HepG2 (cell line): ENCODE measurements at regions not wholly inside any gene's neighbourhood (a gene's known extent, or its start where the extent isn't known, plus 50 kb on each side); places are given as distances from the start of the nearest gene placed in this dataset.

Source experiments
- ATAC-seq: fragments of 200-7000 bp; cut with Tn5 transposase; 3 replicates; pipeline ENCODE4 v1.9.1; 2020; ENCODE audit warnings: mild to moderate bottlenecking, moderate library complexity
- BruUV-seq: library from RNA; stranded (reverse); fragments of 400-500 nt; replicated peaks from 2 replicates; lab custom pipeline; 2021; lab: Mats Ljungman, UMichigan
- CTCF ChIA-PET: fragments of 300-600 bp; formaldehyde crosslinking; extraction: SDS; loops from one replicate; lab custom pipeline; 2021; ENCODE audit warnings: low total read pairs, inconsistent platforms, low intra/inter-chr PET ratio; lab: Yijun Ruan, JAX
- POLR2A ChIA-PET: fragments of 350-600 bp; sonication (Branson Sonifier 250); formaldehyde crosslinking; loops from one replicate; lab custom pipeline; 2020; ENCODE audit warnings: antibody characterized with exemption, inconsistent platforms; lab: Yijun Ruan, JAX
- DNase-seq: peaks from one replicate; pipeline ENCODE4 v3.0.0-alpha.2; 2015; ENCODE audit warnings: low spot score
- FAIRE-seq: peaks from 3 replicates; lab custom pipeline; 2011; peaks lifted over from hg19 to GRCh38; lab: Jason Lieb, UNC
- H2AFZ ChIP-seq: one replicate; pipeline ENCODE4 v1.6.1; 2011; ENCODE audit warnings: low read length, inconsistent platforms
- H3K27ac ChIP-seq: fragments of 300-600 bp; 3 replicates; pipeline ENCODE4 v1.8.0; 2011; ENCODE audit warnings: mixed run types, mild to moderate bottlenecking, mixed read lengths, low read length, inconsistent platforms; ENCODE audit not compliant: insufficient read depth; ENCODE audit errors: extremely low read length
- H3K27me3 ChIP-seq, 2 experiments: fragments of 200-600 bp in 1 of 2; 2 replicates in 1 of 2; 3 replicates in 1 of 2; pipeline versions ENCODE4 v1.6.0 to v1.8.0; 2011; ENCODE audit warnings: low read length in 2 of 2, mild to moderate bottlenecking in 2 of 2, moderate library complexity in 2 of 2, inconsistent platforms in 1 of 2; ENCODE audit not compliant: insufficient read depth in 2 of 2, control insufficient read depth in 1 of 2
- H3K36me3 ChIP-seq, 2 experiments: fragments of 200-600 bp in 1 of 2; replicated peaks in 1 of 2; 2 replicates in 1 of 2; 3 replicates in 1 of 2; pipeline versions ENCODE4 v1.5.1 to v1.8.0; 2011; ENCODE audit warnings: low read length in 2 of 2, inconsistent platforms in 1 of 2; ENCODE audit not compliant: insufficient read depth in 2 of 2, control insufficient read depth in 1 of 2
- H3K4me1 ChIP-seq: 2 replicates; pipeline ENCODE4 v1.5.1; 2012; ENCODE audit warnings: low read length, inconsistent platforms; ENCODE audit not compliant: insufficient read depth
- H3K4me2 ChIP-seq: 2 replicates; pipeline ENCODE4 v1.6.0; 2011; ENCODE audit warnings: low read depth, low read length, inconsistent platforms
- H3K4me3 ChIP-seq, 3 experiments: fragments of 200-600 bp in 1 of 3; sonication (generic), shearing (Covaris generic) in 1 of 3; replicated peaks in 1 of 3; 2 replicates each; pipeline ENCODE4 v1.5.1; 2011 to 2016; ENCODE audit warnings: low read length in 3 of 3, inconsistent platforms in 2 of 3, low read depth in 2 of 3, mild to moderate bottlenecking in 2 of 3, control low read depth in 1 of 3, mixed read lengths in 1 of 3; ENCODE audit not compliant: insufficient read depth in 1 of 3
- H3K79me2 ChIP-seq: one replicate; pipeline ENCODE4 v1.6.1; 2011; ENCODE audit warnings: low read length, inconsistent platforms; ENCODE audit not compliant: insufficient read depth
- H3K9ac ChIP-seq: 2 replicates; pipeline ENCODE4 v1.6.0; 2011; ENCODE audit warnings: mild to moderate bottlenecking, low read depth, low read length, inconsistent platforms; ENCODE audit not compliant: insufficient read depth
- H3K9me3 ChIP-seq: 2 replicates; pipeline ENCODE4 v1.5.1; 2012; ENCODE audit warnings: mild to moderate bottlenecking, low read length
- H4K20me1 ChIP-seq: 2 replicates; pipeline ENCODE4 v1.6.0; 2011; ENCODE audit warnings: inconsistent platforms, mild to moderate bottlenecking, low read length, moderate library complexity; ENCODE audit not compliant: insufficient read depth
- CBX5 ChIP-seq: sonication (generic); formaldehyde crosslinking; IDR thresholded peaks from 2 replicates; pipeline ENCODE4 v1.4.0; 2020; ENCODE audit warnings: missing genetic modification reagents, borderline replicate concordance
- GTF3A ChIP-seq: sonication (generic); formaldehyde crosslinking; conservative IDR thresholded peaks from 2 replicates; pipeline ENCODE4 v1.4.0; 2020; ENCODE audit warnings: mild to moderate bottlenecking, missing genetic modification reagents
- KLF12 ChIP-seq: sonication (generic); formaldehyde crosslinking; IDR thresholded peaks from 2 replicates; pipeline ENCODE4 v1.4.0; 2020; ENCODE audit warnings: missing genetic modification reagents, borderline replicate concordance
- NFE2L2 ChIP-seq: fragments of 150-350 bp; IDR thresholded peaks from 2 replicates; pipeline ENCODE4 v1.6.1; 2014; ENCODE audit warnings: low read length
- PHF8 ChIP-seq: sonication (generic); formaldehyde crosslinking; IDR thresholded peaks from 2 replicates; pipeline ENCODE4 v1.5.0; 2020; ENCODE audit warnings: missing genetic modification reagents
- WGBS: methylation state at CpG from one replicate; pipeline ENCODE4 v1.1.6; 2017; ENCODE audit warnings: low lambda C conversion rate; 5-methylcytosine and 5-hydroxymethylcytosine counted together
- in situ Hi-C: cut with HindIII; loops from 2 replicates; pipeline ENCODE4 v1.10.0; 2017; ENCODE audit warnings: low pct_unique_long_range_greater_than_20kb; ENCODE audit not compliant: extremely low pct_ligation_motif_present
- intact Hi-C: fragments of 100-400 bp; cut with micrococcal nuclease; formaldehyde crosslinking; loops from one replicate; pipeline ENCODE4 v1.10.0; 2022; ENCODE audit not compliant: unreplicated experiment
- TF ChIP-seq, protein P1 (sequence below): sonication (generic); formaldehyde crosslinking; IDR thresholded peaks from 2 replicates; pipeline ENCODE4 v1.8.1; 2023; ENCODE audit warnings: mild to moderate bottlenecking, moderate library complexity, missing genetic modification reagents
- TF ChIP-seq, protein P2 (sequence below): sonication (generic); formaldehyde crosslinking; IDR thresholded peaks from 2 replicates; pipeline ENCODE4 v1.4.0; 2020; ENCODE audit warnings: missing genetic modification reagents
- TF ChIP-seq, protein P3 (sequence below): sonication (generic); formaldehyde crosslinking; IDR thresholded peaks from 2 replicates; pipeline ENCODE4 v1.5.0; 2020; ENCODE audit warnings: mild to moderate bottlenecking, missing genetic modification reagents, borderline replicate concordance
- TF ChIP-seq, protein P4 (sequence below): IDR thresholded peaks from 2 replicates; pipeline ENCODE4 v1.6.1; 2016; ENCODE audit warnings: control low read depth
- TF ChIP-seq, protein P5 (sequence below): sonication (generic); formaldehyde crosslinking; IDR thresholded peaks from 2 replicates; pipeline ENCODE4 v1.5.0; 2020; ENCODE audit warnings: mild to moderate bottlenecking, low read depth, missing genetic modification reagents, borderline replicate concordance
- TF ChIP-seq, protein P6 (sequence below): sonication (generic); formaldehyde crosslinking; IDR thresholded peaks from 2 replicates; pipeline ENCODE4 v1.5.0; 2020; ENCODE audit warnings: missing genetic modification reagents
- TF ChIP-seq, protein P7 (sequence below): sonication (generic); formaldehyde crosslinking; IDR thresholded peaks from 2 replicates; pipeline ENCODE4 v1.8.1; 2023; ENCODE audit warnings: missing genetic modification reagents, inconsistent platforms, borderline replicate concordance

DNA sequence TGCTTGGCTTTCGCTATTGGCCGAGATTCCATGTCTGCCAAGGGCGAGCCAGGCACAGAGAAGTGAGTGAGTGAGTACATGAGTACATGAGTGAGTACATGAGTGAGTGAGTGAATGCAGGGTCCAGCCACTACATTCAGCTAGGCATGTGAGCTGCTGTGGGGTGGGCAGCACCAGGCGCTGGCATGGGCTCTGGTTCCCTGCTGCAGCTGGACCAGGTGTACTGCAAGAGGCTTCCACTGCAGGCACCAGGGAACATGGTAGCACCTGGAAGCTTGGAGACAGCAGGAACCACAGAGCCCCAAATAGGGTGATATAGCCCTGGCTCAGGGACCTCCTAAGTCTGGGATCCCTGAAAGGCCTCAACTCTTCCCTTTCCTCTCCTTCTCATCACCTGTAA lies 330.2 kb downstream of the USP25 start (continued):
- TF ChIP-seq, protein P1, sequence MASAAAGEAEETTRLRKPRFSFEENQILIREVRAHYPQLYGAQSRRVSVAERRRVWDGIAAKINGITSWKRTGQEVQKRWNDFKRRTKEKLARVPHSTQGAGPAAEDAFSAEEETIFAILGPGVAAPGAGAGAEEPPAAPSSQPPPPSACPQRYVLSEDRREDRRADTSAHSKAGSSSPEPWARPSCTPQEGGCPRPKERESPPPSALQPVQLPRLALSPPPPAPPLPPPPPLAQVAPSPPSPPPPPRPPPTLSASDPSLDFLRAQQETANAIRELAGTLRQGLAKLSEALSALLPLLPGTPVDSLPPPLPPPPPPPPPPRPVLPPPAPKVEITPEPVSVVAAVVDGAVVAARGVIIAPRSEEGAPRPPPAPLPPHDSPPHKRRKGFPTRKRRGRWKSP (CRISPR knock-in tag): no peak
- TF ChIP-seq, protein P2, sequence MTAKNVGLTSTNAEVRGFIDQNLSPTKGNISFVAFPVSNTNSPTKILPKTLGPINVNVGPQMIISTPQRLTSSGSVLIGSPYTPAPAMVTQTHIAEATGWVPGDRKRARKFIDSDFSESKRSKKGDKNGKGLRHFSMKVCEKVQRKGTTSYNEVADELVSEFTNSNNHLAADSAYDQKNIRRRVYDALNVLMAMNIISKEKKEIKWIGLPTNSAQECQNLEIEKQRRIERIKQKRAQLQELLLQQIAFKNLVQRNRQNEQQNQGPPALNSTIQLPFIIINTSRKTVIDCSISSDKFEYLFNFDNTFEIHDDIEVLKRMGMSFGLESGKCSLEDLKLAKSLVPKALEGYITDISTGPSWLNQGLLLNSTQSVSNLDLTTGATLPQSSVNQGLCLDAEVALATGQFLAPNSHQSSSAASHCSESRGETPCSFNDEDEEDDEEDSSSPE (CRISPR knock-in tag): no peak
- TF ChIP-seq, protein P3, sequence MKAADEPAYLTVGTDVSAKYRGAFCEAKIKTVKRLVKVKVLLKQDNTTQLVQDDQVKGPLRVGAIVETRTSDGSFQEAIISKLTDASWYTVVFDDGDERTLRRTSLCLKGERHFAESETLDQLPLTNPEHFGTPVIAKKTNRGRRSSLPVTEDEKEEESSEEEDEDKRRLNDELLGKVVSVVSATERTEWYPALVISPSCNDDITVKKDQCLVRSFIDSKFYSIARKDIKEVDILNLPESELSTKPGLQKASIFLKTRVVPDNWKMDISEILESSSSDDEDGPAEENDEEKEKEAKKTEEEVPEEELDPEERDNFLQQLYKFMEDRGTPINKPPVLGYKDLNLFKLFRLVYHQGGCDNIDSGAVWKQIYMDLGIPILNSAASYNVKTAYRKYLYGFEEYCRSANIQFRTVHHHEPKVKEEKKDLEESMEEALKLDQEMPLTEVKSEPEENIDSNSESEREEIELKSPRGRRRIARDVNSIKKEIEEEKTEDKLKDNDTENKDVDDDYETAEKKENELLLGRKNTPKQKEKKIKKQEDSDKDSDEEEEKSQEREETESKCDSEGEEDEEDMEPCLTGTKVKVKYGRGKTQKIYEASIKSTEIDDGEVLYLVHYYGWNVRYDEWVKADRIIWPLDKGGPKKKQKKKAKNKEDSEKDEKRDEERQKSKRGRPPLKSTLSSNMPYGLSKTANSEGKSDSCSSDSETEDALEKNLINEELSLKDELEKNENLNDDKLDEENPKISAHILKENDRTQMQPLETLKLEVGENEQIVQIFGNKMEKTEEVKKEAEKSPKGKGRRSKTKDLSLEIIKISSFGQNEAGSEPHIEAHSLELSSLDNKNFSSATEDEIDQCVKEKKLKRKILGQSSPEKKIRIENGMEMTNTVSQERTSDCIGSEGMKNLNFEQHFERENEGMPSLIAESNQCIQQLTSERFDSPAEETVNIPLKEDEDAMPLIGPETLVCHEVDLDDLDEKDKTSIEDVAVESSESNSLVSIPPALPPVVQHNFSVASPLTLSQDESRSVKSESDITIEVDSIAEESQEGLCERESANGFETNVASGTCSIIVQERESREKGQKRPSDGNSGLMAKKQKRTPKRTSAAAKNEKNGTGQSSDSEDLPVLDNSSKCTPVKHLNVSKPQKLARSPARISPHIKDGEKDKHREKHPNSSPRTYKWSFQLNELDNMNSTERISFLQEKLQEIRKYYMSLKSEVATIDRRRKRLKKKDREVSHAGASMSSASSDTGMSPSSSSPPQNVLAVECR (CRISPR knock-in tag): no peak
- TF ChIP-seq KLF12 (CRISPR knock-in tag) (no peak), GTF3A (CRISPR knock-in tag) (no peak), CBX5 (CRISPR knock-in tag) (no peak)
- TF ChIP-seq, all 625 proteins: peak for 0

DNA sequence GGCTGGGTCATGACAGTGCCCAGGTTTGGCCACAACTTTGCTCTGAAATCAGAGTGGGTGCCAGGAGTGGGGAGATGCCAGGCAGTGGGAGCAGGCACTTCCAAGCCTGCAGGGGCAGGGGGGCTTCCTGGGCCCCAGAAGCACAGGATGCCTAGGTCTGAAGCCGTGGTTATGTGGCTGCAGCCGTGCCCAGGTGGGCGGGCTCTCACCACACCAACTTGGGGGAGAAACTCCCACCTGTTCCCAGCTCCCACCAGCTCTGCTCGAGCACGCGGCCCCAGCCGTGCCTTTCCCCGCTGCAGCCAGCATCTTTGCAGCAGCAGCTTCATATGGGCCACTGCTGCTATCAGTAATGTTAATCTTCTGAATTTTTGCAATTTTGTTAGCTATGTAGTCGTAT lies 331.4 kb downstream of the USP25 start:
- H3K27me3 ChIP-seq: no peaks in the 10 kb centered on the region
- H4K20me1 ChIP-seq: no peaks in the 10 kb centered on the region
- intact Hi-C loops: no loop called here
- no peak overlapping the region for H2AFZ ChIP-seq
- 69% methylated on average over 6 of the region's 9 CpGs for WGBS
- ChIA-PET POLR2A (no interaction called here), CTCF (no interaction called here)
- FAIRE-seq (no peak), DNase-seq (no peak), ATAC-seq (no peak)
- H3K79me2 ChIP-seq: no peaks in the 10 kb centered on the region
- H3K36me3 ChIP-seq: no peaks in the 10 kb centered on the region
- H3K4me3 ChIP-seq: no peak overlapping the region
- no peaks in the 10 kb centered on the region for H3K9me3 ChIP-seq
- in situ Hi-C loops: no loop called here
- TF ChIP-seq, protein P4, sequence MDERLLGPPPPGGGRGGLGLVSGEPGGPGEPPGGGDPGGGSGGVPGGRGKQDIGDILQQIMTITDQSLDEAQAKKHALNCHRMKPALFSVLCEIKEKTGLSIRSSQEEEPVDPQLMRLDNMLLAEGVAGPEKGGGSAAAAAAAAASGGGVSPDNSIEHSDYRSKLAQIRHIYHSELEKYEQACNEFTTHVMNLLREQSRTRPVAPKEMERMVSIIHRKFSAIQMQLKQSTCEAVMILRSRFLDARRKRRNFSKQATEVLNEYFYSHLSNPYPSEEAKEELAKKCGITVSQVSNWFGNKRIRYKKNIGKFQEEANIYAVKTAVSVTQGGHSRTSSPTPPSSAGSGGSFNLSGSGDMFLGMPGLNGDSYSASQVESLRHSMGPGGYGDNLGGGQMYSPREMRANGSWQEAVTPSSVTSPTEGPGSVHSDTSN: no peak
- TF ChIP-seq, protein P5, sequence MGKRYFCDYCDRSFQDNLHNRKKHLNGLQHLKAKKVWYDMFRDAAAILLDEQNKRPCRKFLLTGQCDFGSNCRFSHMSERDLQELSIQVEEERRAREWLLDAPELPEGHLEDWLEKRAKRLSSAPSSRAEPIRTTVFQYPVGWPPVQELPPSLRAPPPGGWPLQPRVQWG: no peak
- TF ChIP-seq, protein P6, sequence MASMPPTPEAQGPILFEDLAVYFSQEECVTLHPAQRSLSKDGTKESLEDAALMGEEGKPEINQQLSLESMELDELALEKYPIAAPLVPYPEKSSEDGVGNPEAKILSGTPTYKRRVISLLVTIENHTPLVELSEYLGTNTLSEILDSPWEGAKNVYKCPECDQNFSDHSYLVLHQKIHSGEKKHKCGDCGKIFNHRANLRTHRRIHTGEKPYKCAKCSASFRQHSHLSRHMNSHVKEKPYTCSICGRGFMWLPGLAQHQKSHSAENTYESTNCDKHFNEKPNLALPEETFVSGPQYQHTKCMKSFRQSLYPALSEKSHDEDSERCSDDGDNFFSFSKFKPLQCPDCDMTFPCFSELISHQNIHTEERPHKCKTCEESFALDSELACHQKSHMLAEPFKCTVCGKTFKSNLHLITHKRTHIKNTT (CRISPR knock-in tag): no peak
- TF ChIP-seq, protein P7, sequence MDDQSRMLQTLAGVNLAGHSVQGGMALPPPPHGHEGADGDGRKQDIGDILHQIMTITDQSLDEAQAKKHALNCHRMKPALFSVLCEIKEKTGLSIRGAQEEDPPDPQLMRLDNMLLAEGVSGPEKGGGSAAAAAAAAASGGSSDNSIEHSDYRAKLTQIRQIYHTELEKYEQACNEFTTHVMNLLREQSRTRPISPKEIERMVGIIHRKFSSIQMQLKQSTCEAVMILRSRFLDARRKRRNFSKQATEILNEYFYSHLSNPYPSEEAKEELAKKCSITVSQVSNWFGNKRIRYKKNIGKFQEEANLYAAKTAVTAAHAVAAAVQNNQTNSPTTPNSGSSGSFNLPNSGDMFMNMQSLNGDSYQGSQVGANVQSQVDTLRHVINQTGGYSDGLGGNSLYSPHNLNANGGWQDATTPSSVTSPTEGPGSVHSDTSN (CRISPR knock-in tag): no peak
- TF ChIP-seq NFE2L2 (no peak), PHF8 (CRISPR knock-in tag) (no peak)
- H3K4me1 ChIP-seq: no peaks in the 10 kb centered on the region
- H3K4me2 ChIP-seq: no peak overlapping the region
- BruUV-seq: no TSS peak
- H3K9ac ChIP-seq: no peak overlapping the region
- no peak overlapping the region for H3K27ac ChIP-seq
